Stimulated activated CD8-positive, alpha-beta memory T cell treated with anti-CD3 and anti-CD28 coated beads, Interleukin-12 subunit alpha, Interleukin-12 subunit beta, amount 100 ng/mL, for 24 hours (primary cell): ENCODE measurements at regions not wholly inside any gene's neighbourhood (a gene's known extent, or its start where the extent isn't known, plus 50 kb on each side); places are given as distances from the start of the nearest gene placed in this dataset.
"Not testable (repeated sequence)": the region's sequence is repeated elsewhere in the genome, so short reads cannot be mapped to it uniquely, and the experiment has no call there.

Experiments
- DNase-seq: peaks from one replicate; pipeline ENCODE4 v3.0.0-alpha.2; 2020; ENCODE audit errors: extremely low read depth

DNA sequence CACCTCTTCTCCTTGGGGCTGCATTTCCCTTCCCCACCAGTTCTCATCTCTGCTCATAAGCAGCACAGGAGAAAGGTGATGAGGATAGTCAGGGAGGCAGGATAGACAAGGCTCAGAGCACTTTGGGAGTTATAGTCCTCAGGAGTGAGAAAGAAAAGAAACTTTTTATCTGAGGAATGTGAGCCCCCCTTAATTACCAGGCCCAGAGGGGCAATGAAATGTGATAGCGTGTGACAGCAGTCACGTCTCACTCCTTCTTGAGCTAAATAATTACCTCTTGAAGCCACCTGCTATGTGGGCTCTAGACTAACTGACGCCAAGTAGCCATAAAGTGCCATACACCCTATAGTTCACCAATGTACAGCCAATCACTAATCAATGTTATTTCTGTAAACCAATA lies 105.8 kb downstream of the SPP2 start:
- no peak for DNase-seq

DNA sequence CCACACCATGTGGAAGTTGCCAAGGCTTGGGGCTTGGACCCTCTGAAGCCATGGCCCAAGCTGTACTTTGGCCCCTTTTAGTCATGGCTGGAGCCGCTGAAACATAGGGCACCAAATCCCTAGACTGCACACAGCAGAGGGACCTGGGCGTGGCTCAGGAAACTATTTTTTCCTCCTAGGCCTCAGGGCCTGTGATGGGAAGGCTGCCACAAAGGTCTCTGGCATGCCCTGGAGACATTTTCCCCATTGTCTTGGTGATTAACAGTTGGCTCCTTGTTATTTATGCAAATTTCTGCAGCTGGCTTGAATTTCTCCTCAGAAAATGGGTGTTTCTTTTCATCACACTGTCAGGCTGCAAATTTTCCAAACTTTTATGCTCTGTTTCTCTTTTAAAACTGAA lies 102.3 kb downstream of the SPP2 start:
- DNase-seq, result not testable (repeated sequence)

DNA sequence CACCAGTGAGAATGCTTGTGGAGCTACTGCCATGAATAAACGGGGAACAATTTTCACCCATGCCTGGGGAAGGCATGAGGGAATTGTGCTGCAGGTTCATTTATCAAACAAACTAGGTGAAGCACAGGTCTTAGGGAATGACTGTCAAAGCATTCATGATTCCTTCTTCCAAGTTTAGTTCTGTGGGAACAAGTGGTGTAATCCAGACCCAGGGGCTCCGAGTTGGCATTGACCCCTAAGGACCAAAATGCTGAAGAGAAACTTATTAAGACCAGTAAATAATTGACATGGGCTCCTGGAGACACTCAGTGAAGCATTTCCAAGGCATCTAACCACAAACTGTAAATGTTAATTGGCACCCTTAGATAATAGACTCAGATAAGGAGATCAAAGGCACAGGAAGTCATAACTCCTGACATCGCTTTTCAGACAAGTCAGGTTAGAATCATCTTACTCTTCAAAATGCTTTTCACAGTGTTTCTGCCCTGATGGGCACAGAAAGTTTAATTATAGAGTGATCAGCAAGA lies 96.9 kb downstream of the SPP2 start:
- DNase-seq, result no peak

DNA sequence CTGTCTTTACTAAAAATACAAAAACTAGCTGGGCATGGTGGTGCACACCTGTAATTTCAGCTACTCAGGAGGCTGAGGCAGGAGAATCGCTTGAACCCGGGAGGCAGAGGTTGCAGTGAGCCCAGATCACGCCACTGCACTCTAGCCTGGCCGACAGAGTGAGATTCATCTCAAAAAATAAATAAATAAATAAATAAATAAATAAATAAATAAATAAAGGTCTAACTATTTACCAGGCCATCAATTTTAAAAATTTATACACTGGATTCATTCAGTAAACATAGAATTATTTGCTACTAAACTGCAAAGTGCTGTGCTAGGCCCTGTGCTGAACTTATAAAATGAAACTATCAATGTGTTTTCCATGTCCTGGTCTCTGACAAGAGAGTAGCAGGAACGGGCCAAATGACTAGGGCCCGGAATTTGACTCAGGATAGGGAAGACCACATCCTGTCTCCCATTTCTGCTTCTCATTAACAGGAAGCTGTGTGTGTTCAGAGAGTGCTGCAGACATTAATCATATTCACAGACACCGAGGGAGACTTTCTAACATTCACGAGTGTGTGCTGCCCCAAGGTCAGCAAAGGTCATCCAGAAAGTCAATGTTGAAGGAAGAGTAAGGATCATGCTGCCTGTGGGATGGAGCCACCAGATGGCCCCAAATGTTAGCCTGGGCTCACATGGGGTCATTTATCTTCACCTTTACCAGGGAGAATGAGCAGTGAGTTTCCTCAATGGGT lies 95.8 kb downstream of the SPP2 start:
- DNase-seq, result no peak

DNA sequence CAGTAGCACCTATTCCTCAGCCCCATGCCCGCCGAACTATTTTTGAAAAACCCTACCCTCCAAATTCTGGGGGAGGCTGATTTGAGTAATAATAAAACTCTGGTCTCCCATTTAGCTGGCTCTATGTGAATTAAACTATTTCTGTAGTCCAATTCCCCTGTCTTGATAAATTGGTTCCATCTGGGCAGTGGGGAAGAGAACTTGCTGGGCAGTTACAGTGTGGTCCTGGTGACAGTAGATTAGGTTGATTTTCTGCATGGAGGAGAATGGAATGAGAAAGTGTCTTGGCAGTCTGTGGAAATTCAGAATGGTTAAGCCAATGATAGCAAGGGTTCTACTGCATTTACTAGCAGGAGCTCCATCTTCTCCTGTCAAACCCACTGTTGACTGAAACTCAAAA lies 95.0 kb downstream of the SPP2 start:
- DNase-seq, result no peak

DNA sequence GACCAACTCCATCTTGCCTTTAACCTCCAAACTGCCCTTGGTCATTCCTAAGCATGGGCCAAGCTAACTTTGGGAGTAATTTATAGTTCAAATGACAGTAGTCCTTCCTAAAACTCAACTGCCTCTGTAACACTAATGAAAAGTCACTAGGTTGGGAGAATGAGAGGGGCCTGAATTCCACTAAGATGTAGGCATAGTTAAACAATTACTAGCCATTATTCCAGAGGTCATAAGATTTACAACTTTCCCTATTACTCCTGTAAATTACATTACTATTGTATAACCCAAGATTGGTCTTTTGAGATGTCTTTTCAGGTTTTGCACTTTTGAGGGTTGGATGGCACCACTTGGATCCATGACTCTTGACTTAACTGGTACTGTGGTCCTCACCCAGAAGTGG lies 94.6 kb downstream of the SPP2 start:
- DNase-seq, result no peak

DNA sequence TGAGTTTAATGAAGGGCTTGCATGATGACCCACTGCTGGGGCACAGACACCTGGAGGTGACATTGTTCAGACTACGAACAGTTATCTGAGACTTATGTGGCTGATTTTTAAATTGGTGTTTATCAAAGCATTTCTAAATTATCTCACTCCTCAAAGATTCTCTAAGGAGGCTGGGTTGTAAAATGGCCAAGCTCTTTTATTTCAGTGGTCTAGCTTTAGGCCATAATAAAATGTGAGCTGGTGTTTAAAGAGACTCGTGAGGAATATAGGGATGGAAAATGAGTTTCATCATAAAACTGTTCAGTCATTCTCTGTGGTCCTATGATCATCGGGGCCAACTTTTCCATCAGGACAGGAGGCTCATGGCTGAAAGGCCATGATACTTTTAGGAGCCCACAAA lies 93.4 kb downstream of the SPP2 start:
- no peak for DNase-seq

DNA sequence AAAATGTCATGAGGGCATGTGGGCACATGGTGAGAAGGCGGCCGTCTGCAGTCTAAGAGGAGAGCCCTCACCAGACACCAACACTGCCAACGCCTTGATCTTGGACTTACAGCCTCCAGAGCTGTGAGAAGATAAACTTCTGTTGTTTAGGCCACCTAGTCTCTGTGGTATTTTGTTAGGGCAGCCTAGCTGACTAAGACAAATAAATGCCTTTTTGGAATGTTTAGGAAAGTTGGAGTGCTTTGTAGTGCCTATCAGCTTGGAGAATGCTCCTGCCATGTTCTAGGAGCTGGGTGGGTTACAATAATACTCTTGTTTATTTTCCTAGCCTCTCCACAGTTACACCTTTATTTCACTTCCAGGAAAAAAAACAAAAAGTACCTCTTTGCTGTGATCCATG lies 92.0 kb downstream of the SPP2 start:
- DNase-seq, result no peak

DNA sequence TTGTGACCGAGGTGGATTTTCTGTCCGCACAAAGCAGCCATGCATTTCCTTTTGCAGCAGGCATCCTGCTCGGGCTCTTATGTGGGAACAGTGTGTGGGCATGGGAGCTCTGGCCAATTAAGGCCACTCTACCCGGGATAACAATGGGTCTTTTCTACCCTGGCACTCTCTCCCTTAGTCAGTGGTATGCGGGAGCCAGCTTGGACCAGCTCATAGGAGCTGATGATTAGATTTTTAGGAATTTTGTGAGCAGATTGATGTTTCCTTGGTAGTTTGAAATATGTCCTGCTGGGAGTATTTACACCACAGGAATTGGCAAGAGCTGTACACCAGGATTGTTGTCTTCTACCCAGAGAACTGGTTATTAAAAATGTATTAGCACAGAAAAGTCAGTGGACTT lies 89.3 kb downstream of the SPP2 start:
- DNase-seq, result no peak

DNA sequence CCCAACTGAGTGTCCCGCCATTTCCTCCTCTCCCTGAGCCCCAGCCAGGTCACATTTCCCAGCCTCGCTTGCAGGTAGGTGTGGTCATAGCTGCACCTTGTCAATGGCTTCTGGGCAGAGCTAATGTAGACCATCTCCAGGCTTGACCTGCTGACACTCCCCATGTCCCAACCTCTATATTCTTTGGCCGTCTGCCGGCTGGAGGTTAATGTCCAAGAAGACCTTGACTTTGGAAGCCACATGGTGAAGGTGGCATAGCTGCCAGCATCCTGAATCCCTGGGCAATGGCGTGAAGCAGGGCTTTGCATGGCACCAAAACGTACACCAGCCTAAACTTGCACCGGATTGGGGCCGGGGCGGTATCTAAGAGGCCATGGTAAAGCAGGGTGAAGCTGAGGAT lies 88.3 kb downstream of the SPP2 start:
- no peak for DNase-seq

DNA sequence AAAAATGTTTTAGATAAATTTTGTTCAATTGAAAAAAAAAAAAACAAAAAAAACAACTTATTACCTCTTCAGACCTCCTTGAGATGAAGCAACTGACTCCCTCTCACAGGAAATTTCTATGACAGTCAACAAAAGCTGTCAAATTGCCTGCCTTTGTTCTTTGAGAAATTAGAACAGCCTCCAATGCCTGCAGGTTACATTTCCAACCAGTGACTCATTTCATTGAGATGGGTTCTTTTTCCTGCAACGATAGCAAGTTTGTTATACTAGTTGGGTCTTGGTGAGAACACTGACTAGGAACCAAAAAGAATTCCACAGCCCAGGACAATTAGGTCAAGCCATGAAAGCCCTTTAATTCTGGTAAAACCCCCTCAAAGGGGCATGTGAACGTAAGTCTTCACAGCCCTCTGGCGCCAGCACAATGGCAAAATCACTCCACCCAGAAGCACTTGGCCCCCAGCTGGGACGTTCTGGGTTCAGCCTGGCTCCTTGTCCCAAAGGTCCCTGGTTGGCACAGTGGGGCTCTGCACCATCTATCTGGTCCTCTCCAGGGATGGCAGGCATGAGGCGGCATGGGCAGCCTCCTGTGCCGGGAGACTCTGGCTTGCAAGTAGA lies 87.0 kb downstream of the SPP2 start:
- DNase-seq, result no peak

DNA sequence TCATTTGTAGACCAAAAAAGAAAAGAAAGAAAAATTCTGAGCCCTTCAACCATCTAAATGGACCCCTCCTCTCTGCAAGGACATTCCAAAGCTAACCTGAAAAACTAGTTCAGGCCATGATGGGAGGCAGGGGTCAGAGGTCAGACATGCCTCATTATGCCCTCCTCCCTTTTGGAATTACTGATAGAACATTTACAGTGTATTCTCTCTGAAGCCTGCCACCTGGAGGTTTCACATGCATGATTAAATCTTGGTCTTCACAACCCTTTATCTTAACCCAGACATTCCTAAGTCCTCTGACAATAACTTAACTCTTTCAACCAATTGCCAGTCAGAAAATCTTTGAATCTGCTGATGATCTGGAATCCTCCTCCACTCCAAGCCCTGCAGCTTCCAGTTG lies 86.0 kb downstream of the SPP2 start:
- DNase-seq, result no peak

DNA sequence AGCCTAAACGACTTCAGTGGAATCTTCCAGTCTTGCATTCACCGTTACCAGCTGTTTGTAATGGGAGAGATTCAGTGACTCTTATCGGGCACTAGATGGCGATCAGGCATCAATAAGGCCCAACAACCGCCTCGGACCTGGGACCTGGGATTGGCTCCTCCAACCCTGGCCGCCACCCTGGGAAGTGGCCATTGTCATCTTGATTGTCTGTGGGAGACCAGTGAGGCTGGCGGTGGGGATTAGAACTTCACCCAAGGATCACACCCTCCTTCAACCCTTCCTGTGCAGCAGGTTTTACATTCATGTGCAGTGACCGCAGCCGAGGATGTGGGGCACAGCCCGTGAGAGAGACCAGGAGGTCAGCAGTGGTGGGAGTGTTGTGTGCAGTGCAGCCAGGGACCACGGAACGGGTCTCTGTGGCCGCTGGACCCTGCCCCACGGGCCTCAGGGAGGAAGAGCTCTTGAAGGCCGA lies 85.3 kb downstream of the SPP2 start:
- no peak for DNase-seq

DNA sequence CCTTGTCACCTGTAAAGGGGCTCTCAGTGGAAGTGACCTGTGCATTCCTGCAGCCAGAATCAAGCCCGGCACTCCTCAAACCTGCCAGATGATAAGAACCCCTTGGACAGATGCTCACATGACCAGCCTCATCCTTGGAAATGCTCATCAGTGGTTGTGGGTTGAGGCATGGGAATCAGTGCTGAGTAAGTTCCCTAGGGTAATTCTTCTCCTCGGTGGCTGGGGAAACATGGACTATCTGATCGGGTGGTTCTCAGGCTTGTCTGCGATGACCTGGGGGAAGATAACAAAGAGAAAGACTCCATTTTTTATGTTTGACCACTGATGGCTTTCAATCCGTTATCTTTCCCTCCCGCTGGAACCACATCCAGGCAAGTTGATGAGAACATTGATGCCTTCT lies 84.0 kb downstream of the SPP2 start:
- DNase-seq, result no peak

DNA sequence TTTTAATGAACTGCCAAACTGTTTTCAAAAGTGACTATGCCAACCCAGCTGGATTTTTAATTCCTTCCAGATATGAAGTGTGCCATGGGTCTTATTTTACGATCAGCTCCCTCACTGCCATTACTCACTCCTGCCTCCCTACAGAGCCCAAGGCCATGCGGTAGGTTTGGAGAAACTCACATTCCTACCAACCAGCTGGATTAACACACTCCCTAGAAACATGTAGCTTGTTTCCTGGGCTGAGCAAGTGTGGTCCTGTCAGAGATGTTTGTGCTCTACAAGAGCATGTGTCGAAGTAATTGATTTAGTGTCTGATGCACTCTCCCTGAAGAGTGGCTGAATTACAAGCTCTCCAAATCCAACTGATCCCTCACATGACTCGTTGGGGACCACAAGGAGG lies 82.5 kb downstream of the SPP2 start:
- DNase-seq, result no peak

DNA sequence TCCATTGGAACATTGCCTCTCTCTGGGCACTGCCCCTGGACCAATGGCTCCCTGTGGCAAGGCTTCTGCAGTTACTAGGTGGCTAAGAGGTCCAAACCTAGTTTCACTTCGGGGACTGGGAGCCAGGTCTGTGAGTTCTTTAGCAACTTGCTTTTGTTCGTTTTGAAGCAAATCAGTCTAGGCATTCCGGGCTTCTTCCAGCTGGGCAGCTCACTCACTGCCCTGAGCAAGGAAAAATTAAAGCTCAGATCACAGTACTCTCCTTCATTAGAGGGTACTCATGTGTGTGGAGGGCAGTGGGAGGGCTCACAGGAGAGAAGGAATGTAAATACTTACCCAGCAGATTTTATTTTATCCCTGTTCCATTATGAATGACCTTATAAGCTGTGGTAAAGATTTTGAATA lies 80.3 kb downstream of the SPP2 start:
- DNase-seq, result no peak

DNA sequence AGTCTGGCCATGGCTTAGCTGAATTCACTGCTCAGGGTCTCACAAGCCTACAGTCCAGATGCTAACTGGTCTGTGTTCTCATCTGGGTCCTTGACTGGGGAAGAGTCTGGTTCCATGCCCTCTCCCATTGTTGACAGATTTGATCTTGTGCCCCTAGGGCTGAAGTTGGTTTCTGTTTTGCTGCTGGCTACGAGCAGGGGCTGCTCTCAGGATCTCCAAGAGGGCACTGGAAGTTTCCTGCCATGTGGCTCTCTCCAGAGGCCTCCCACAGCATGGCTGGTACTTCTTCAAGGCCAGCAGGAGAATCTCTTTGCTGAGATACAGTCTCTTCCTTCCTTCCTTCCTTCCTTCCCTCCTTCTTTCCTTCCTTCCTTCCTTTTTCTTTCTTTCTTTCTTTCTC lies 78.1 kb downstream of the SPP2 start:
- DNase-seq, result no peak
